GM23338 (cell line): ENCODE measurements at regions not wholly inside any gene's neighbourhood (a gene's known extent, or its start where the extent isn't known, plus 50 kb on each side); places are given as distances from the start of the nearest gene placed in this dataset.

Experiments
- CTCF ChIP-seq, 2 experiments: fragments of 200-600 bp in 1 of 2; sonication (generic) in 1 of 2; conservative IDR thresholded peaks; 2 replicates each; pipeline versions ENCODE4 v1.5.1 to v1.6.1; 2016 to 2017; ENCODE audit warnings: antibody characterized with exemption in 2 of 2, low read depth in 2 of 2, mild to moderate bottlenecking in 2 of 2, moderate library complexity in 1 of 2
- EZH2 ChIP-seq: fragments of 200-600 bp; sonication (generic); IDR thresholded peaks from one replicate; pipeline ENCODE4 v1.8.0; 2017; ENCODE audit warnings: antibody characterized with exemption, mild to moderate bottlenecking, low read depth; ENCODE audit not compliant: unreplicated experiment
- EZH2phosphoT487 ChIP-seq: fragments of 200-600 bp; sonication (generic); IDR thresholded peaks from one replicate; pipeline ENCODE4 v1.8.1; 2018; ENCODE audit warnings: antibody characterized with exemption; ENCODE audit not compliant: unreplicated experiment
- POLR2AphosphoS5 ChIP-seq: IDR thresholded peaks from 2 replicates; pipeline ENCODE4 v1.6.1; 2016; ENCODE audit warnings: antibody characterized with exemption, low read depth

GRCh38 chr2:129729646-129730045 lies 249.8 kb upstream of the RAB6C start:
- TF ChIP-seq CTCF (conservative IDR thresholded peaks at IDR 0.05; ENCODE audit: low read depth in 2 of 2) (no peak), POLR2AphosphoS5 (no peak), EZH2 (no peak), EZH2phosphoT487 (no peak)
